ENCODE measurements at regions not wholly inside any gene's neighbourhood (a gene's known extent, or its start where the extent isn't known, plus 50 kb on each side); places are given as distances from the start of the nearest gene placed in this dataset.

DNA sequence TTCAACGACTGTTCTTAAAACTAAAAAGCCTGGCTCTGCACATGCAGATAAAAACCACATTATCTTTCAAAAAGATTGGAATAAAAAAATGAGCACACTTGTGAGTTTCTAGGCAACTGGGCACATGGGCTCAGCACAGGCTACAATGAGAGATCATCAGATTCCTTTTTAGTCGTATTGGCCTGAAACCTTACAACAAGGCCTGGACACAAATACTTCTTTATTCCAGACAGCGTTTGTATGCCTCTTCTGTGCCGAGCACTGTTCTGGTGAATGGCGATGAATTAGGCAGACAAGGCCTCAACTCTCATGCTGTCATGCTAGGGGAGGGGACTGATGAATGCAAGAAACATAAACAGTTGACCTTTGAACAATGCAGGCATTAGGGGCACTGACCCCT, 463.0 kb downstream of the AACS start:
- DNase-seq (ENCODE audit: low read depth in 1 of 2, low spot score in 1 of 2), result no peak
- no peaks in the 10 kb centered on the region for H3K27me3 ChIP-seq (ENCODE audit: insufficient read depth, poor library complexity, severe bottlenecking)
- H3K4me3 ChIP-seq (replicated peaks; ENCODE audit: insufficient read depth, low read length), result no peak overlapping the region
- no peak overlapping the region for H3K27ac ChIP-seq (replicated peaks)
- TF ChIP-seq POLR2AphosphoS5 (IDR thresholded peaks at IDR 0.05; ENCODE audit: low read depth), result no peak
- TF ChIP-seq CTCF (IDR thresholded peaks at IDR 0.05; ENCODE audit: insufficient read depth, low read length), result no peak
- no peak for TF ChIP-seq GABPA (IDR thresholded peaks at IDR 0.05; ENCODE audit: low read depth)
- TF ChIP-seq SPI1 (IDR thresholded peaks at IDR 0.05; ENCODE audit: borderline replicate concordance, low read depth), result no peak
- no peak for TF ChIP-seq REST (IDR thresholded peaks at IDR 0.05; ENCODE audit: insufficient replicate concordance, low read depth)

DNA sequence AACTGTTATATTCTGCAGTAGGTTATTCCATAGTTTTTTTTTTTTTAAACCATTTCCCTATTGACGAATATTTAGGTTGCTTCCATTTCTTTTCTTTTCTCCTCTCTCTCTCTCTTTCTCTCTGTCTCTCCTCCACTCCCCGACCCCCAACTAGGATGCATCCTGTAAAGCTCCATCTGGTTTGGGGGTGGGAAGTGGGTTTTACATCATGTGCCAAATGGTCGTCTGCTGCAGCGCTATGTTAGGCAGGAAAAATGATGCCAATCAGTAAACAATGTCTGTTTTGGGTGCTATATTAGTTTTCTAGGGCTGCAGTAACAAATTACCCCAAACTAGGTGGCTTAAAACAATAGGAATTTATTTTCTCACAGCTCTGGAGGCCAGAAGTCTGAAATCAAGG, 465.0 kb downstream of the AACS start:
- DNase-seq (ENCODE audit: low read depth in 1 of 2, low spot score in 1 of 2), result no peak
- Histone ChIP-seq H3K4me3 (replicated peaks; ENCODE audit: insufficient read depth, low read length) (no peak overlapping the region), H3K27ac (replicated peaks) (no peak overlapping the region), H3K27me3 (ENCODE audit: insufficient read depth, poor library complexity, severe bottlenecking) (no peaks in the 10 kb centered on the region)
- no peak for TF ChIP-seq CTCF (IDR thresholded peaks at IDR 0.05; ENCODE audit: insufficient read depth, low read length)
- no peak for TF ChIP-seq REST (IDR thresholded peaks at IDR 0.05; ENCODE audit: insufficient replicate concordance, low read depth)
- TF ChIP-seq POLR2AphosphoS5 (IDR thresholded peaks at IDR 0.05; ENCODE audit: low read depth), result no peak
- TF ChIP-seq GABPA (IDR thresholded peaks at IDR 0.05; ENCODE audit: low read depth), result no peak
- no peak for TF ChIP-seq SPI1 (IDR thresholded peaks at IDR 0.05; ENCODE audit: borderline replicate concordance, low read depth)

DNA sequence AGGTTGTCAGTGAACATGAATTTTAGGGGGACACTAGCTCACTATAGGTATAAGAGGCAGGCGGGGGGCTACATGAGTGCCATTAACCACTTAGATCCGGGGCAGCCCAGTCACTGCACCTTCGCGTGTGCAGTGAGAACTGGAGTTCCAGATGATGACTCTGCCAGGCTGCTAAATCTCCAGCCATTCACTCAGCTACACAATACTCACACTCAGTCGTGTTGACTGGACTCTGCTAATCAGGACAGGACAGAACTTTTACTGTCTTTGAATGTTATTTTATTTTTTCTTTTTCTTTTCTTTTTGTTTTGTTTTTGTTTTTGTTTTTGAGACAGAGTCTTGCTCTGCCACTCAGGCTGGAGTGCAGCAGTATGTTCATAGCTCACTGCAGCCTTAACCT, 465.6 kb downstream of the AACS start:
- Histone ChIP-seq H3K4me3 (replicated peaks; ENCODE audit: insufficient read depth, low read length) (no peak overlapping the region), H3K27me3 (ENCODE audit: insufficient read depth, poor library complexity, severe bottlenecking) (no peaks in the 10 kb centered on the region), H3K27ac (replicated peaks) (no peak overlapping the region)
- TF ChIP-seq CTCF (IDR thresholded peaks at IDR 0.05; ENCODE audit: insufficient read depth, low read length) (no peak), POLR2AphosphoS5 (IDR thresholded peaks at IDR 0.05; ENCODE audit: low read depth) (no peak), GABPA (IDR thresholded peaks at IDR 0.05; ENCODE audit: low read depth) (no peak), REST (IDR thresholded peaks at IDR 0.05; ENCODE audit: insufficient replicate concordance, low read depth) (no peak), SPI1 (IDR thresholded peaks at IDR 0.05; ENCODE audit: borderline replicate concordance, low read depth) (no peak)
- no peak for DNase-seq (ENCODE audit: low read depth in 1 of 2, low spot score in 1 of 2)

Measured in HL-60 (cell line).